Activated CD8-positive, alpha-beta memory T cell treated with anti-CD3 and anti-CD28 coated beads for 36 hours (primary cell): ENCODE measurements at regions not wholly inside any gene's neighbourhood (a gene's known extent, or its start where the extent isn't known, plus 50 kb on each side); places are given as distances from the start of the nearest gene placed in this dataset.

Source experiments
- CTCF ChIA-PET: fragments of 350-600 bp; sonication (Branson Sonifier 250); formaldehyde crosslinking; loops from one replicate; lab custom pipeline; 2021; ENCODE audit warnings: antibody characterized with exemption; lab: Charles Lee
- POLR2A ChIA-PET: fragments of 350-600 bp; sonication (Branson Sonifier 250); formaldehyde crosslinking; loops from one replicate; lab custom pipeline; 2021; ENCODE audit warnings: antibody characterized with exemption; lab: Charles Lee

- ChIA-PET POLR2A (no interaction called here), CTCF (interaction anchor here (0.6 kb wide), 1 partner anchor 448 kb away, joined by 3 read pairs; no protein-coding TSS in a partner anchor)
Observed at GRCh38 chr2:70356941-70357683, 55.2 kb upstream of the FAM136A start.

- CTCF ChIA-PET = no interaction called here
- POLR2A ChIA-PET = no interaction called here
Observed at GRCh38 chr2:70354264-70354949, 52.5 kb upstream of the FAM136A start.
